ENCODE measurements at regions not wholly inside any gene's neighbourhood (a gene's known extent, or its start where the extent isn't known, plus 50 kb on each side); places are given as distances from the start of the nearest gene placed in this dataset.

DNA sequence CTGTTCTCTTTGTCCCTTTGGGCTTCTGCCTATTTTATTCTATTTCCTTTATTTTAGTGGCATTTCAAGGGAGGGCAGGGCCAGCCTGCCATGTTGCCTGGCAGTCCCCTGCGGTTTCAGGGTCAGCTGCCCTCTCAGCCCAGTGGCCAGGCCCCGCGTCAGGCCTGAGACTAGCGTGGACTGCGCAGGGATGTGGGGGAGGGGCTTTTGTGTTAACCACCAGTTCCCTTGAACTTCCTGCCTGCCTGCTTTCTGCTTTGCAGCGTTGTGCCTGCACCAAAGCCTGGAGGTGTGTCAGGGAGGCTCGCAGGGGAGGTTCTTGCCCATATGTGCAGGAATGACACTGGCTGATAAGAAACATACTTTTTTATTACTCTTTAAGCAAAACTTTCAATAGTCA, 157.6 kb downstream of the SLC35B3 start:
- in situ Hi-C loops (cut with MboI; ENCODE audit: low sequenced_read_pairs) = no loop called here

GRCh38 chr6:8276148-8276547, 159.2 kb downstream of the SLC35B3 start:
- in situ Hi-C loops (cut with MboI; ENCODE audit: low sequenced_read_pairs) = no loop called here

DNA sequence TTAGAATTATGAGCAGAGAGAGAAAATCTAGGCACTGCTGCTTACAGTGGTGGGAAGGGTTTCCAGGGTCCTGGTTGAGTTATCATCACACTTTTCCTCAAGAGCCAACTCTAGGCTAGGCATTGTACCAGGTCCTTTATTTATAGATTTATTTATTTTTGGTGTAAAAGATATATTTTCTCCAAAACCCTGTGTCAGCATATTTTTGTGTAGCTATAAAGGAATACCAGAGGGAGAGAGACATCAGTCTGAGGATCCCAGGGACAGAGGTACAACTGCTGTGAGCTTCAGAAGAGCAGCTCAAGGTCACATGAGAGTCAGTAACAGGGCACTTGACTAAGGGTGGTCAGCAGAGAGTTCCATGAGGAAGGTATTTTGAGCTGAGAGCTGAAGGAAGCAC, 159.7 kb downstream of the SLC35B3 start:
- in situ Hi-C loops (cut with MboI; ENCODE audit: low sequenced_read_pairs) = no loop called here

DNA sequence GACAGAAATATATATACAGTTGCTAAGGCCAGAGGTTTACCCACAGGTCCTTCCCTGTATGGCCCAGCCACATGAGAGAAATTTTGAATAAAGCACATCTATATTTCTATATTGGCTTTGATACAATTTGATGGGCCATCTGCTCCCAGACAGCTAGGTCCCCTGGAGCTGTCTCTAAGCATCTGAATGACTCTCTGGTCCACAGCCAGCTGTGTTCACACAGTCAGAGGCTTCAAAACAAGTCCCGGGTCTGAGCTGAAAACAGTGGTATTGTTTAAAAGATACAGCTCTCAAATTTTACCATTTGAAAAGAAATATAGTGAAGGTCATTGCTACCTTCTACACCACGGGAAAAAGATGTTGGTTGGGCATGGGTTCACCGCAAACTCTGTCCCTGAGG, 161.1 kb downstream of the SLC35B3 start:
- in situ Hi-C loops (cut with MboI; ENCODE audit: low sequenced_read_pairs) = no loop called here

GRCh38 chr6:8269872-8270454, 165.4 kb downstream of the SLC35B3 start:
- in situ Hi-C loops (cut with MboI; ENCODE audit: low sequenced_read_pairs) = no loop called here

DNA sequence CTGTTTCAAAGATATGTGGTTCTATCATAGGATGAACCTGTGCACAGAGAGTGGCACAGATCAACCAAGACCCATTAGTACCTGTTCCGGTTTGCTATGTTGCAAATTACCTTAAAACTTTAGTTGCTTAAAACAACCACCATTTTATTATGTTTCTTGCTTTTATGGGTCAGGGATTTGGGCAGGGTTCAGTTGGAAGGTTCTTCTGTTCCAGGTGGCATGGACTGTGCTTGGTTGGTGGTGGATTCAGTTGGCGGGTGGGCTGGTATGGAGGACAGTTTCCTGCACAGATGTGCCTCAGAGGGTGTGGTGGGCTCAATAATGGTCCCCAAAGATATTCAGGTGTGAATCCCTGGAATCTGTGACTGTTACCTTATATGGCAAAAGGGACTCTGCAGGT, 166.3 kb downstream of the SLC35B3 start:
- in situ Hi-C loops (cut with MboI; ENCODE audit: low sequenced_read_pairs) = no loop called here

- in situ Hi-C loops (cut with MboI; ENCODE audit: low sequenced_read_pairs) = no loop called here
These were observed 166.3 kb upstream of the EEF1E1 start for GRCh38 chr6:8268606-8269005.

DNA sequence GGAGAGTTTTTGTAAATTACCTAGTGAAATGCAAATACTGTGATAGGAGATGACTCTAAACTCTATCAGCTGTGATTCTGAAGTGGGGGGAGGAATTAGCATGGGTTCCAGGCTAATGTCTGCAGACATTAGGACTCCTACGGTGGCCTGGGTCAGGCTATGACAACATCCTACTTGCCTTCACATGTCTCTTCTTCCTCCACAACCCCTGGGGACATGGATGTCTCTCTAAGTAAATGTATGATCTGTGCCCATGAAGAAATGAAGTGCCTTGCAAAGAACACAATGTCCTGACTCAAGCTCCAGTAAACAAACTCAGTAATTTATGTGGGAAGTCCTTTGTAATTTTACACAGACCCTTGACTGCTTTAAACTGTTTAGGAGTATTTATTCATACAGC, 165.8 kb upstream of the EEF1E1 start:
- in situ Hi-C loops (cut with MboI; ENCODE audit: low sequenced_read_pairs) = no loop called here

DNA sequence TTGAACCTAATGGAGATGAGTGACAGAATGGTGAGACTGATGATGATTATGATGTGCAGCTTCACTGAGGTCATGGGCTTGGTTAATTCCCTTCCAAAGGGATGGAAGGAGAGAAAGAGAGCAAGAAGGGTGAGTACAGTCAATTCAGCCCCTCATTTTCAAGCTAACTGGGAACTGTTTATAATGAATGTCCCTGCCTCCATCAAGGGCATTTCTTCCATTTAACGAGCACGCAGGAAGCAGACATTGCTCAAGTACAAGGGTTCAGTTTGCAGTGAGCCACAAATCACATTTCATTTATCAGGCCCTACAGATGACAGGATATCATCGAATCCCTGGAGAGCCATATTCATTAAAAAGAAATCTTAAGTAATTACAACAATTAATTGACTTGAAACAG, 158.3 kb upstream of the EEF1E1 start:
- in situ Hi-C loops (cut with MboI; ENCODE audit: low sequenced_read_pairs) = no loop called here

DNA sequence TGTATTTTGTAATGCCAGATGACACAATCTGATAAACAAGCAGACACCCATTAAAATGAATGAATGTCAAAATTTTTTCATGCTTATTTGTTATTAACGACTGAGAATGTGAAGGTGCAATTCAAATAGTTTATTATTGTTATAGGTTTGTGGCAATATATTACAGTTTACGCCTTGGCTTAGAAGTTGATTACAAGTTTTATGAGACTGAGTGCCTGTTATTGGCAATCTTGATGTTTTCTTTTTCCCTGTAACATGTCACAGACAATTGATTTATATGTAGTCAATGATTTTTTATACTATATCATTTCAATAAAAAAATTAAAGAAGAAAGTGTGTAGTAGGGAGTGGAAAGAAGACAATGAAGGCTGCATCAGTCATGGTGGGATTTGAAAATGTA, 144.1 kb upstream of the EEF1E1 start:
- in situ Hi-C loops (cut with MboI; ENCODE audit: low sequenced_read_pairs) = no loop called here

GRCh38 chr6:8245726-8246125, 143.4 kb upstream of the EEF1E1 start:
- in situ Hi-C loops (cut with MboI; ENCODE audit: low sequenced_read_pairs) = no loop called here

GRCh38 chr6:8243475-8243874, 141.1 kb upstream of the EEF1E1 start:
- in situ Hi-C loops (cut with MboI; ENCODE audit: low sequenced_read_pairs) = no loop called here

DNA sequence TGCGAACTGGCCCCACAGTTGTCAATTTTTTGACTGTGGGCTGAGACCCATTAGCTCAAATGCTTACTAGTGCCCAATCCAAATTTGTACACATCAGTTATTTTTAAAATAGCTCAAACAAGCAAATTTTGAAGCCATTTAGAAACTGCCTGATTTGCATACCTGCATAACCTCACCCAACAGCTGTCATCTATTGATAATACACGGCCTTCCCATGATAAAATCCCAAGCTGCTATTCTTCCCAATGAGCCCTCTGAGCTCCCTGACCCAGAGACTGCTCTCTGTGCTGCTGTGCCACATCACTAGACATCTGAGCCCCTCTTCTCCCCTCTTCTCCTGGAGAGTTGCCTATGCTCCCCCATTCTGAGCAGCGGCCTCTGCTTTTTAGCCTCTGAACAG, 140.5 kb upstream of the EEF1E1 start:
- in situ Hi-C loops (cut with MboI; ENCODE audit: low sequenced_read_pairs) = no loop called here

GRCh38 chr6:8240301-8240700, 138.0 kb upstream of the EEF1E1 start:
- in situ Hi-C loops (cut with MboI; ENCODE audit: low sequenced_read_pairs) = no loop called here

DNA sequence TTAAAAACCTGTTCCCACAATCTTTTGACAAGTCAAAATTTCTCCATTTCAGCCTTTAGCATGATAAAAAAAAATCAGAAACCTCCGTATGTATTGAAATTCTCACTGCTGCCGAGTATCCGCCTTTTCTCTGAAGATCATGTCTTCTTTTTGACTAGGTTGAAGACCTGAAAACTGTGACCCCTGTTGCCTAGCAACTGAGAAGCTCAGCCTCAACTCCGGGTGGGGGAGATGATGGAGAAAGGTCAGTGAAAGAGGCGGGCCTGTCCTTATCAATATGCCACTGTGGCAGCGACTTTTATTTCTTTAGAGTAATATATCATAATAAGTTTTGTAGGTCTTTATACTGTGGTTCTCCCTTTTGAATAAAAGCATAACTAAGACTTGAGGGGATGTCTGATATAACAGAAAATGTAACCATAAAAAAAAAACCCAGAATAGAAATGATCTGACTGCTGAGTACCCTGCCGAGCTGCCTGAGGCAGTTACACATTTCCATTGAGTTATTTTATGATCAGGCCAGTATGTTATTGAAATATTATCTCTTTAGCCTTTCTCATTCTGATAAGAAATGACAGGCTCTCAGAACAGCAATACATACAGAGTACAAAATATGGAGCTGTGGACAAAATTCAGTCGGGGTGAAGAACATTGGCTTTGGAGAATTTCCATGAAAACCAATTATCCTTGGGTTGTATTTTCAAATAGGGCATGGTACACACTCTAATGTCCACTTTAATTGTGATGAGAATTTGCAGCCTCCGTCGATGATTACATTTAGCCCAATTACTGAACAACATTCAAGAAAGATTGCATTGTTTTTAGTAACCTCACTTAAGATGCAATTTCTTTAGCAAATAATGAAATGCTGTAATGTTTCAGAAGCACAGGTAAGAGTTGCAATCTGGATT, 136.7 kb upstream of the EEF1E1 start:
- in situ Hi-C loops (cut with MboI; ENCODE audit: low sequenced_read_pairs) = no loop called here

DNA sequence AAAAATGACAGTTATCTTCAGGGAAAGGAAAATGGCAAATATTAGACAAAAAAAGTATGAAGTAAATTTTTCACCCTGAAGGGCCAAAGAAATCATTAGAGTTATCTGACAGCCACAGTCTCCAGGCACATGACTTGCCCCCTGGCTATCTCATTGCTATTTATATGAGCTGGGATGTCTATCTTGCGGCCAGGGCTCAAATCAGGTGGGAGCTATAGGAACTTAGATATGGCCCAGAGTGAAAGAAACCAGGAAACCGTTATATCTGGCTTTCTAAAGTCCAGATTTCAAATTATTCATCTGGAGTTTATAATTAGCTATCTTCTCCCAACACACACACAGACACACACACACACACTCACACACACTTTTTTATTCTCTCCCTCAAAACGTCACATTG, 135.3 kb upstream of the EEF1E1 start:
- in situ Hi-C loops (cut with MboI; ENCODE audit: low sequenced_read_pairs) = no loop called here

GRCh38 chr6:8236956-8237355, 134.6 kb upstream of the EEF1E1 start:
- in situ Hi-C loops (cut with MboI; ENCODE audit: low sequenced_read_pairs) = no loop called here

- in situ Hi-C loops (cut with MboI; ENCODE audit: low sequenced_read_pairs) = no loop called here
These were observed 132.0 kb upstream of the EEF1E1 start for GRCh38 chr6:8234321-8234720.

DNA sequence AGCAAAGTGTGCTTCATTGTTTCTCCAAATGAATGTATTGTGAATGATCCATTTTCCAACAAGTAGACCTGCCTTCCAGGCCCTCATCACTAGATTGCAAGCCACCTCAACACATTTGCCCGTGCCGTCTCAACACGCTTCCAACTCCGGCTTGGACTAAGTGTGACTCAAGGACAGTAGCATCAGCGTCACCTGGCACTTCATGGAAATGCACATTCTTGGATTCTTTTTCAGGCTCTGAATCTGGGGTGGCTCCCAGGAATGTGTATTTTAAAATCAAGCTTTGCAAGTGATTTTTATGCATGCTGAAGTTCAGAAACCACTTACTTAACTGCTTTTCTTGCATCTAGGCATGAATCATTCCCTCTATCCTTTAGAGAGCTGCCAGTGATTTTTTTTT, 129.6 kb upstream of the EEF1E1 start:
- in situ Hi-C loops (cut with MboI; ENCODE audit: low sequenced_read_pairs) = no loop called here

DNA sequence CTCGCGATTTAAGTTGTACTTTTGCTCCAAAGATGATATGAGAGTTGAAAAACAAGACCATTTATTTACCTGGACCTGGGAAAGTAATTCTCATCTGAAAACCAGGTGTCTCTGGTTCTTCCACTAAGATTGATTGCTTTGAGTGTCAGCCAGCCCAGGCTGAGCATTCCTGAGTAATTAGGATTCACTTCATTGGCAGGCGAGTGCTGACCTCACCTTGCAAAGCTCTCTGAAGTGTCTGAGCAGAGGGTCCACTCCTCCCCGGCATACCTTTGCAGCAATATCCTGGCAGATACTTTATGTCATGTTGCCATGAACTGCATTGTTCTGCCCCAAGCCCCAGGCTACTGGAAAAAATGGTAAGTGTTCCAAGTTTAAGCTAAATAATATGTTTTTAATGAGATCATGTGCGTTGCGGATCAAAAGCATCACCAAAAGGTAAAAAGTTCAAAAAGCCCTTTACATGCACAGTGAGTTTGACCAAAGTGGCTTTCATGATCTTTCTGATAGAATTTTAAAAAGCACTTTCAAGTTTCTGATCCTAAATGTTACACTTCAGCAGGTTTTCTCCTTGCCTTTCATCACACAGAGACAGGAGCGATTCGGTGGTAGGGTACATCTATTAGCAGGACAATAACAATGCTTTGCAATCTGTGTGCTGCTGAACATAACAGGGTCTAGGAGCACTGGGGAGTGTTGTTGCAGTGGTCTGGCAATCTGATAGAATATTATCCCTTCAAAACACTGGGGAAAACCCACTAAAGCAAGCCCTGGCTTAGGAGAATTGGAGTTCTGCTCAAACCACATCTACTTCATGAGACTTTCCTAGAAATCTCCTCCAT, 127.8 kb upstream of the EEF1E1 start:
- in situ Hi-C loops (cut with MboI; ENCODE audit: low sequenced_read_pairs) = loop anchor here (10.0 kb wide), 1 partner anchor 105 kb away; no protein-coding TSS in a partner anchor

GRCh38 chr6:8225113-8225512, 122.8 kb upstream of the EEF1E1 start:
- in situ Hi-C loops (cut with MboI; ENCODE audit: low sequenced_read_pairs) = loop anchor here (10.0 kb wide), 1 partner anchor 100 kb away; no protein-coding TSS in a partner anchor
